SU-DHL-6 (cell line): ENCODE measurements at regions not wholly inside any gene's neighbourhood (a gene's known extent, or its start where the extent isn't known, plus 50 kb on each side); places are given as distances from the start of the nearest gene placed in this dataset.

Source experiments
- CTCF ChIP-seq: fragments of 200-600 bp; sonication (generic); IDR thresholded peaks from one replicate; pipeline ENCODE4 v1.5.1; 2017; ENCODE audit warnings: antibody characterized with exemption, mild to moderate bottlenecking, low read length, moderate library complexity; ENCODE audit not compliant: insufficient read depth, poor library complexity, severe bottlenecking
- EZH2phosphoT487 ChIP-seq: fragments of 200-600 bp; sonication (generic), shearing (Covaris generic); conservative IDR thresholded peaks from 2 replicates; pipeline ENCODE4 v1.6.1; 2018; ENCODE audit warnings: mild to moderate bottlenecking, antibody characterized with exemption, low read length, moderate library complexity, mixed read lengths

GRCh38 chr3:110576960-110577359 is 494.7 kb upstream of the NECTIN3 start:
- TF ChIP-seq CTCF (no peak), EZH2phosphoT487 (no peak)
